PC-9 (cell line): ENCODE measurements at regions not wholly inside any gene's neighbourhood (a gene's known extent, or its start where the extent isn't known, plus 50 kb on each side); places are given as distances from the start of the nearest gene placed in this dataset.

Experiments
- BruUV-seq: library from RNA; stranded (reverse); fragments of 400-500 nt; replicated peaks from 2 replicates; lab custom pipeline; 2021; lab: Mats Ljungman, UMichigan
- CTCF ChIA-PET: fragments of 300-600 bp; sonication (Branson Sonifier 250); formaldehyde crosslinking; loops from one replicate; lab custom pipeline; 2022; ENCODE audit warnings: antibody characterized with exemption; lab: Charles Lee
- POLR2A ChIA-PET: fragments of 300-600 bp; sonication (Branson Sonifier 250); formaldehyde crosslinking; loops from one replicate; lab custom pipeline; 2022; ENCODE audit warnings: antibody characterized with exemption; ENCODE audit not compliant: unreplicated experiment; lab: Charles Lee
- DNase-seq, 2 experiments: peaks; one replicate each; pipeline versions ENCODE4 v3.0.0 to v3.0.0-alpha.2; 2015 to 2022; ENCODE audit warnings: mixed read lengths in 1 of 2
- H2AFZ ChIP-seq: fragments of 200-600 bp; sonication (generic); 2 replicates; pipeline ENCODE4 v1.8.1; 2017; ENCODE audit warnings: antibody characterized with exemption
- H3F3A ChIP-seq: fragments of 200-600 bp; sonication (generic); 2 replicates; pipeline ENCODE4 v1.8.1; 2017; ENCODE audit warnings: antibody characterized with exemption, mild to moderate bottlenecking, low read depth; ENCODE audit not compliant: insufficient read depth
- H3K27ac ChIP-seq: fragments of 200-600 bp; sonication (generic); 2 replicates; pipeline ENCODE4 v1.6.1; 2016; ENCODE audit warnings: mixed run types
- H3K27me3 ChIP-seq: fragments of 200-600 bp; sonication (generic); 2 replicates; pipeline ENCODE4 v1.6.1; 2016; ENCODE audit warnings: low read depth, mixed run types; ENCODE audit not compliant: insufficient read depth
- H3K36me3 ChIP-seq: fragments of 200-600 bp; sonication (generic); 2 replicates; pipeline ENCODE4 v1.6.1; 2016; ENCODE audit warnings: low read depth, mixed run types
- H3K4me1 ChIP-seq: fragments of 200-600 bp; sonication (generic); replicated peaks from 2 replicates; pipeline ENCODE4 v1.6.1; 2016; ENCODE audit warnings: mixed run types; ENCODE audit not compliant: insufficient read depth
- H3K4me2 ChIP-seq: fragments of 200-600 bp; sonication (generic); 2 replicates; pipeline ENCODE4 v1.6.1; 2017; ENCODE audit warnings: mixed run types
- H3K4me3 ChIP-seq: fragments of 200-600 bp; sonication (generic); 2 replicates; pipeline ENCODE4 v1.6.1; 2016; ENCODE audit warnings: mixed run types
- H3K79me2 ChIP-seq: fragments of 200-600 bp; sonication (generic); 2 replicates; pipeline ENCODE4 v1.6.1; 2017; ENCODE audit warnings: low read depth, mixed run types
- H3K9me2 ChIP-seq: fragments of 200-600 bp; sonication (generic); 2 replicates; pipeline ENCODE4 v1.8.1; 2017; ENCODE audit warnings: mild to moderate bottlenecking; ENCODE audit not compliant: insufficient read depth
- H3K9me3 ChIP-seq: fragments of 200-600 bp; sonication (generic); 2 replicates; pipeline ENCODE4 v1.8.1; 2016; ENCODE audit warnings: low read depth; ENCODE audit not compliant: insufficient read depth
- H4K20me1 ChIP-seq: fragments of 200-600 bp; sonication (generic); 2 replicates; pipeline ENCODE4 v1.8.1; 2017; ENCODE audit not compliant: insufficient read depth
- EZH2 ChIP-seq: fragments of 200-600 bp; sonication (generic); IDR thresholded peaks from 2 replicates; pipeline ENCODE4 v1.8.0; 2017; ENCODE audit warnings: antibody characterized with exemption, low read depth
- intact Hi-C: fragments of 100-400 bp; cut with micrococcal nuclease; formaldehyde crosslinking; loops from one replicate; pipeline ENCODE4 v1.10.0; 2022; ENCODE audit not compliant: unreplicated experiment
- TF ChIP-seq, protein P1 (sequence below): fragments of 200-600 bp; sonication (generic); conservative IDR thresholded peaks from 2 replicates; pipeline ENCODE4 v1.6.1; 2017; ENCODE audit warnings: mixed run types, antibody characterized with exemption, mild to moderate bottlenecking, moderate library complexity

DNA sequence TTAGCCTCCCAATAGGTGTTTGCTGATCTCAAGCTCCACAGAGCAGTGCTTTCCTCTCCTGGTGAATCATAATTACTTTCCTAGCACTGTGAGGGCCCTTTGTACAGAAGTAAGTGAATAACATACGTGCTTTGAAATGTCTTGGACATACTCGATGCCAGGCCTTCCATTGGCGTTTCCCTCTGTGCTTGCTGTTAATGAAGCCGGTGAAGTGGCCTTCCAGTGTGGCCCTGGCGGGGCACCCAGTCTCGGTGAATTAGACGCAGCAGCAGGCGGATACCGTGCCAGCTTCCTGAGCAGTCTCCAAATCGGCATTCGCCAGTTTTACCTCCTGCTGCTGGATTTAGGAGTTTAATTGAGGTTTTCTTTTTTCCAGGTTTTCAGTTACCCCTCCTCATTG is 132.3 kb downstream of the HMX1 start:
- CTCF ChIA-PET, result no interaction called here

DNA sequence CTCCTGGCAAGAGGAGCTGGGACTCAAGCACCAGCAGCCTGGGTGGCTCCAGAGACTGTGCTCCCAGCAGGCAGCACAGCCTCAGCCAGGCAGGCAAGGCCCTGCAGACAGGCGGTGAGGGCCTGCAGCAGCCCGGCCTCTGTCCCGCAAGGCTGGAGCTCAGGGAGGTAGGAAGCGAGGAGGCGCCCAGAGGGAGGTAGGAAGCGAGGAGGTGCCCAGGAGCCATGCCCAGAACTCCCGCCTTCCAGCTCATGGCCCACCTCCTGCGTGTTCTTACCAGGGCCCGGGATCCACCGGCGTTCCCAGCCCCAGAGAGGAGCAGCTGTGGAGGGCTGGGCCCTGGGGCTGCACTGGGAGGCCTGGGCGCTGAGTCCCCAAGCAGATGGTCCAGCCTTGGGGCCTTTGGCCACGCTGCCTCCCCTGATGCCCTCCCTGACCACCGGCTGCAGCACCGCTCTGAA is 133.1 kb downstream of the HMX1 start:
- no peaks in the 10 kb centered on the region for H3F3A ChIP-seq
- ChIA-PET POLR2A (no interaction called here), CTCF (no interaction called here)
- H3K4me3 ChIP-seq, result no peak overlapping the region
- H3K27me3 ChIP-seq, result peaks cover 69% of the 10 kb centered on the region
- no peaks in the 10 kb centered on the region for H4K20me1 ChIP-seq
- no peaks in the 10 kb centered on the region for H3K9me3 ChIP-seq
- no TSS peak for BruUV-seq
- no peaks in the 10 kb centered on the region for H3K79me2 ChIP-seq
- H2AFZ ChIP-seq, result no peak overlapping the region
- no peaks in the 10 kb centered on the region for H3K9me2 ChIP-seq
- intact Hi-C loops, result no loop called here
- TF ChIP-seq, protein P1, sequence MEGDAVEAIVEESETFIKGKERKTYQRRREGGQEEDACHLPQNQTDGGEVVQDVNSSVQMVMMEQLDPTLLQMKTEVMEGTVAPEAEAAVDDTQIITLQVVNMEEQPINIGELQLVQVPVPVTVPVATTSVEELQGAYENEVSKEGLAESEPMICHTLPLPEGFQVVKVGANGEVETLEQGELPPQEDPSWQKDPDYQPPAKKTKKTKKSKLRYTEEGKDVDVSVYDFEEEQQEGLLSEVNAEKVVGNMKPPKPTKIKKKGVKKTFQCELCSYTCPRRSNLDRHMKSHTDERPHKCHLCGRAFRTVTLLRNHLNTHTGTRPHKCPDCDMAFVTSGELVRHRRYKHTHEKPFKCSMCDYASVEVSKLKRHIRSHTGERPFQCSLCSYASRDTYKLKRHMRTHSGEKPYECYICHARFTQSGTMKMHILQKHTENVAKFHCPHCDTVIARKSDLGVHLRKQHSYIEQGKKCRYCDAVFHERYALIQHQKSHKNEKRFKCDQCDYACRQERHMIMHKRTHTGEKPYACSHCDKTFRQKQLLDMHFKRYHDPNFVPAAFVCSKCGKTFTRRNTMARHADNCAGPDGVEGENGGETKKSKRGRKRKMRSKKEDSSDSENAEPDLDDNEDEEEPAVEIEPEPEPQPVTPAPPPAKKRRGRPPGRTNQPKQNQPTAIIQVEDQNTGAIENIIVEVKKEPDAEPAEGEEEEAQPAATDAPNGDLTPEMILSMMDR, result no peak
- TF ChIP-seq EZH2, result no peak
- no peak overlapping the region for H3K27ac ChIP-seq
- no peak for DNase-seq
- no peaks in the 10 kb centered on the region for H3K4me1 ChIP-seq
- H3K4me2 ChIP-seq, result no peak overlapping the region
- H3K36me3 ChIP-seq, result no peaks in the 10 kb centered on the region

More for the DNA sequence above, 132.3 kb downstream of the HMX1 start:
- no peak overlapping the region for H2AFZ ChIP-seq
- H3K4me1 ChIP-seq, result no peaks in the 10 kb centered on the region
- POLR2A ChIA-PET, result no interaction called here
- H3K9me2 ChIP-seq, result no peaks in the 10 kb centered on the region
- intact Hi-C loops, result no loop called here
- no TSS peak for BruUV-seq
- H4K20me1 ChIP-seq, result no peaks in the 10 kb centered on the region
- no peak overlapping the region for H3K27ac ChIP-seq
- TF ChIP-seq, protein P1, result no peak
- TF ChIP-seq EZH2, result no peak
- H3F3A ChIP-seq, result no peaks in the 10 kb centered on the region
- H3K9me3 ChIP-seq, result no peaks in the 10 kb centered on the region
- H3K79me2 ChIP-seq, result no peaks in the 10 kb centered on the region
- peaks cover 66% of the 10 kb centered on the region for H3K27me3 ChIP-seq
- DNase-seq, result no peak
- H3K4me2 ChIP-seq, result no peak overlapping the region
- no peaks in the 10 kb centered on the region for H3K36me3 ChIP-seq
- H3K4me3 ChIP-seq, result no peak overlapping the region

GRCh38 chr4:8737601-8738279 is 133.9 kb downstream of the HMX1 start:
- Histone ChIP-seq H3K79me2 (no peaks in the 10 kb centered on the region), H4K20me1 (no peaks in the 10 kb centered on the region), H3K4me2 (no peak overlapping the region), H3K27ac (no peak overlapping the region), H3K4me1 (no peaks in the 10 kb centered on the region), H3K9me3 (no peaks in the 10 kb centered on the region), H3K9me2 (no peaks in the 10 kb centered on the region), H2AFZ (no peak overlapping the region), H3K36me3 (no peaks in the 10 kb centered on the region), H3F3A (no peaks in the 10 kb centered on the region), H3K27me3 (peaks cover 75% of the 10 kb centered on the region), H3K4me3 (no peak overlapping the region)
- no TSS peak for BruUV-seq
- DNase-seq, result no peak
- ChIA-PET POLR2A (no interaction called here), CTCF (no interaction called here)
- TF ChIP-seq, protein P1, result no peak
- TF ChIP-seq EZH2, result no peak
- intact Hi-C loops, result no loop called here
